Retinal pigment epithelial cell (primary cell): ENCODE measurements at regions not wholly inside any gene's neighbourhood (a gene's known extent, or its start where the extent isn't known, plus 50 kb on each side); places are given as distances from the start of the nearest gene placed in this dataset.

ENCODE experiments used
- DNase-seq: peaks from one replicate; pipeline ENCODE4 v3.0.0-alpha.2; 2010; ENCODE audit warnings: low read depth
- H3K4me3 ChIP-seq: 2 replicates; pipeline ENCODE4 v1.5.1; 2011; ENCODE audit warnings: mild to moderate bottlenecking, low read length, control low read depth, moderate library complexity
- CTCF ChIP-seq: conservative IDR thresholded peaks from 2 replicates; pipeline ENCODE4 v1.5.1; 2011; ENCODE audit warnings: low read depth, low read length, control low read depth, inconsistent platforms

GRCh38 chr1:208509072-208509471 is 264.9 kb upstream of the PLXNA2 start:
- no peak for DNase-seq
- no peak for TF ChIP-seq CTCF
- no peak overlapping the region for H3K4me3 ChIP-seq

DNA sequence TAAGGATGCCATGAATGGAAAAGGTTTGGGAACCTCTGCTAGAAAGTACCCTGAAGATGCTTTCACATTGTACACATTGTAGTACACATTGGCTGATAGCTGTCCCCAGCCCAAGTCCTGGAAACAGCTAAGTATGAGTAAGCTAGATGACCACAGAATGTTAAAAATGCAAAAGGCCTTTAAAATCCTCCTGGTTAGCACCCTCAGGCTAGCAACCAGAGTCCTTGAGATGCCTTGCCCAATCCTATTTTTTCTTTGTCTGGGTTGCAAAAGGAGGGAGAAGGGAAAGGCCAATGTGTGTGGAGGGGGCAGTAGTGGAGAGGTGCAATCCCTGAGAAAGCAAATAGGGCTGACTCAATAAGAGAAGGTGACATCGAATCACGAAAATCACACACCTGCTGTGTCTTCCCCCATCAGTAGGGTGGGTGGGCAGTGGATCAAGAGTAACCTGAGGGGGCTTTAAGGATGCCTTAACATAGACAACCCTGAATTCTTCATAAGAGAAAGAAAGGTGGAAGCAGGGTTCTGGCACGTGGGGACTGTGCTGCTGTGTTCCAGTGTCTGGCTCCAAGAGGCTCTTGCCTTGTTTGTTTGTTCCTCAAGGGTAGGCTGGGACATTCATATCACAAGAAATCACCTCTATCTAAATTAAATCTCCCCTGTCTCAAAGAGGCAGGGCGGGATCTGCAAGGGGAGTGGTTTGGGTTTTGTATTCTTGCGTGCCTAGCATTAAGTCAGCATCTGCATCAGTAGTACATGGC is 266.2 kb upstream of the PLXNA2 start:
- no peak for DNase-seq
- H3K4me3 ChIP-seq, result no peak overlapping the region
- TF ChIP-seq CTCF, result no peak

DNA sequence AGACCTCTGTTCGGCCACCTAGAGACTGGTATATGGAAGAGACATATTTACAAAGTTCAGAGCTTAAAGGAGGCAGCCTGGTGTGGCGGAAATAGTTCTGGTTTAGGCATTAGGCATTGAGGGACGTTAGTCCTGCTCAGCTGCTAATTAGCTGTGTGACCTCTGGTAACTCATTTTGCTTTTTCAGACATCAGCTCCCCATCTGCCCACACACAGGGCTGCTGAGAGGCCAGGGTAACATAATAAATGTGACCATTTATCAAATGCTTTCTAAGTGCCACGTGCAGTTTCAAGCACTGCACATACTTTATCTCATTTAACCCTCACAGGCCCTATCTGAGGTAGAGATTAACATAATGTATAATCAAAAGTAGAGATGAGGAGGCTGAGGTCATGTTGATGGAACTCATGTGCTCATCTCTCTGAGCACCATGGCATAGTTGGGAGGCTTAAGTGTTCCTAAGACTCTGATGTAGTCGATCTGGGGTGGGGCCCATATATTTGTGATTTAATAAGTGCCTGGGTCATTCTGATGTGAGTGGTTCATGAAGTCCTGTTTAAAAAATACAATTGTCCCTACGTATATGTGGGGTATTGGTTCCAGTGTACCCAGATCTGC is 267.2 kb upstream of the PLXNA2 start:
- H3K4me3 ChIP-seq, result no peak overlapping the region
- DNase-seq, result no peak
- TF ChIP-seq CTCF, result no peak

DNA sequence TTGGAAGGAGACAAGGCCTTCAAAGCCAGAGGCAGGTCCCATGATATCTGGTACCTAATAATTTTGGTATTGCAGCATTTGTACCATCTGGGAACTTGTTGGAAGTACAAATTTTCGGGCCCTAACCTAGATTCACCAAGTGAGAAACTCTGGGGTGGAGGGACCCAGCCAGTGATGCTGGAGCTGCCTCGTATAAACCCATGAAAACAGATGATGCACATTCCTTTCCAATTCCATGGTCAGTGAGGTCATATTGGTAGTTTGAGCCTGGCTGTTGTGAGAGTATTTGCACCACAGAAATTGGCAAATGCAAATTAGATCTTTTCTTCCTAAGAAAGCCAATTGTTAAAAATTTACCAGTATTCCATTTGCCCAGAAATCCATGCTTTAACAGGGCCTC is 269.6 kb upstream of the PLXNA2 start:
- no peak for DNase-seq
- no peak for TF ChIP-seq CTCF
- H3K4me3 ChIP-seq, result no peak overlapping the region

- no peak for DNase-seq
- no peak for TF ChIP-seq CTCF
- H3K4me3 ChIP-seq, result no peak overlapping the region
Measured at GRCh38 chr1:208515129-208515528, 270.9 kb upstream of the PLXNA2 start.

- no peak overlapping the region for H3K4me3 ChIP-seq
- TF ChIP-seq CTCF, result no peak
- DNase-seq, result no peak
Measured at GRCh38 chr1:208516780-208517179, 272.6 kb upstream of the PLXNA2 start.
